ENCODE measurements at regions not wholly inside any gene's neighbourhood (a gene's known extent, or its start where the extent isn't known, plus 50 kb on each side); places are given as distances from the start of the nearest gene placed in this dataset.

- TF ChIP-seq CTCF (IDR thresholded peaks at IDR 0.05), result no peak
- TF ChIP-seq MXI1 (IDR thresholded peaks at IDR 0.05; ENCODE audit: low read depth, low read length), result no peak
- no peak for TF ChIP-seq RFX5 (IDR thresholded peaks at IDR 0.05; ENCODE audit: low read length)
- TF ChIP-seq EZH2phosphoT487 (IDR thresholded peaks at IDR 0.05; ENCODE audit: borderline replicate concordance, low read depth), result no peak
- TF ChIP-seq TAF1 (IDR thresholded peaks at IDR 0.05; ENCODE audit: borderline replicate concordance, low read depth, low read length), result no peak
- no peak for TF ChIP-seq FOXM1 (IDR thresholded peaks at IDR 0.05; ENCODE audit: low read depth)
- no peak for TF ChIP-seq SIN3A (IDR thresholded peaks at IDR 0.05; ENCODE audit: borderline replicate concordance, low read depth, low read length)
- no peak for TF ChIP-seq TCF12 (IDR thresholded peaks at IDR 0.05)
- TF ChIP-seq POLR2AphosphoS5 (IDR thresholded peaks at IDR 0.05; ENCODE audit: low read depth, low read length), result no peak
- no peak for TF ChIP-seq USF1 (IDR thresholded peaks at IDR 0.05; ENCODE audit: borderline replicate concordance, low read depth)
- no peak for TF ChIP-seq EP300 (IDR thresholded peaks at IDR 0.05; ENCODE audit: borderline replicate concordance in 1 of 2, low read depth in 1 of 2, low read length in 1 of 2)
- TF ChIP-seq GATA2 (CRISPR knock-in tag; IDR thresholded peaks at IDR 0.05), result no peak
- no peak for TF ChIP-seq USF2 (IDR thresholded peaks at IDR 0.05; ENCODE audit: borderline replicate concordance, low read depth, low read length)
- no peak for TF ChIP-seq CHD2 (IDR thresholded peaks at IDR 0.05; ENCODE audit: low read length, partially characterized antibody)
Observed at GRCh38 chr2:66217039-66217585, 217.8 kb upstream of the MEIS1 start.
